Left colon (tissue), 2 donors: ENCODE measurements at regions not wholly inside any gene's neighbourhood (a gene's known extent, or its start where the extent isn't known, plus 50 kb on each side); places are given as distances from the start of the nearest gene placed in this dataset.
"Not testable (repeated sequence)": the region's sequence is repeated elsewhere in the genome, so short reads cannot be mapped to it uniquely, and the experiment has no call there.

Experiments
- ATAC-seq: fragments of 200-7000 bp; cut with Tn5 transposase; one replicate; pipeline ENCODE4 v1.9.1; 2020; ENCODE audit warnings: mild to moderate bottlenecking, moderate library complexity
- DNase-seq, 2 donors: peaks; one replicate each; pipeline ENCODE4 v3.0.0-alpha.2; 2020
- intact Hi-C, 2 donors: fragments of 100-400 bp; cut with DNase I in 1 of 2; cut with micrococcal nuclease in 1 of 2; formaldehyde crosslinking; loops; one replicate each; pipeline versions ENCODE4 v1.11.2 to v1.14.0; 2022; cut with DNase I, micrococcal nuclease
- donor health status: DM: no; HTN: no; CAD: no.
- donor health status: DM: yes; HTN: yes; CAD: no.

DNA sequence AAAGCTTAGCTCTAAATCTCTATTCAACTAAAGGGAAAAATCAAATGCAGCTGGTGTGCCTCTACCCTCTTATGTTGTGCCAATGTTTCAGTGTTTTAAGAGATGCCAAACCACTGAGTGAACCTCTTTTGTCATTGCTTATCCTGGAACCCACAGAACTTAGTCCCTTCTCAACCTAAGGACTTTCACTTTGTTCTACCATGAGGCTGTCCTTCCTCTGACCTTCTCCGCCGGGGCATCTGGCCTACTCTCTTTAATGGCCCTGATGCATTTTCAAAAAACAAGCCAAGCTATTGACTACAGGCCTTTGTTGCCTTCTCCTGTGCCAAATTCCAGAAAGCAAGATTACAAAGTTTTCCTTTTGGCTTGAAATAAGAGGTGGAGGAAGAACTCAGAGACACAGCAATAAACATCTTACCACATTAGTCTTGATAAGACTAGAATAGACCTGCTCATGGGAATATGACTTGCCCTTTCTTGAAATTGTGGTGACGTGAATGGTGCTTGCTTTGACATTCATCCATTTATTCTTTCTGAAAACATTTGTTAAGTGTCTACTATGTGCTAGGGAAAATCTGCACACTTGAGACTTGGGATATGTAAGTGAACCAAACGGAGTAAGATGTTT lies 253.2 kb upstream of the SMIM30 start:
- ATAC-seq (no peak), DNase-seq (no peak)
- intact Hi-C loops: no loop called here

DNA sequence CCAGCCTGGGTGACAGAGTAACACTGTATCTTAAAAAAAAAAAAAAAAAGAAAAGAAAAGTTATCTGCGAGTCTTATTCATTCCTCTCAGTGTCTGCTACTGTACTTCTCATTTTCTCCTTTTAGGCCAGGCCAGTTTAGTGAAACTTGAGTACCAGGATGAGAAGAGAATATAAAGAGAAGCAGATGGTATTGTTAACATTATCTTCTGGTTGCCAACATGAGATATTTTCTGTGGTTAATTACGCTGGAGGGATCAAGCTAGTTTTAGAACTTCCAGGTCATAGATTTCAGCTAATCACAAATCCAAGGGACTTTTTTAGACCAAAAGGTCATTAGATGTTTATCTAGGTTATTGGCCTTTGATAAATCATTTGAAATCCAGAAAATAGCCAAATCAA lies 252.6 kb upstream of the SMIM30 start:
- DNase-seq: no peak
- intact Hi-C loops: no loop called here
- no peak for ATAC-seq

DNA sequence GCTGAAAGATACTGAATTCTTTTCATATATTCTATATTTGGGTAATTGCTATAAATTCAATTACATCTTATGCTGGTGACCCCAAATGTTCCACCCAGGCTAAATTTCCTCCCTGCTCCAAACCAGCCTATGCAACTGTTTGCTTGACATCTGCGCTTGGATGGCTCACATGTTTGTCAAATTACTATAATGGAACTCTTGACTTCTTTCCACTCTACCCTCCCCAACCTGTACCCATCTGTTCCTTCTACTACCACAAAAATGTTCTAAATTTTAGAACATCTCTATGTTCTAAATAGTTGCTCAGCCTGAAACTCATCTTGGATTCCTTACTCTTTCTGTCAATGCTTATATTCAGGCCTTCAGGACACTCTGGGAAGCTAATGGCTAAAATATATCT lies 249.9 kb upstream of the SMIM30 start:
- intact Hi-C loops: no loop called here
- no peak for DNase-seq
- ATAC-seq: no peak

DNA sequence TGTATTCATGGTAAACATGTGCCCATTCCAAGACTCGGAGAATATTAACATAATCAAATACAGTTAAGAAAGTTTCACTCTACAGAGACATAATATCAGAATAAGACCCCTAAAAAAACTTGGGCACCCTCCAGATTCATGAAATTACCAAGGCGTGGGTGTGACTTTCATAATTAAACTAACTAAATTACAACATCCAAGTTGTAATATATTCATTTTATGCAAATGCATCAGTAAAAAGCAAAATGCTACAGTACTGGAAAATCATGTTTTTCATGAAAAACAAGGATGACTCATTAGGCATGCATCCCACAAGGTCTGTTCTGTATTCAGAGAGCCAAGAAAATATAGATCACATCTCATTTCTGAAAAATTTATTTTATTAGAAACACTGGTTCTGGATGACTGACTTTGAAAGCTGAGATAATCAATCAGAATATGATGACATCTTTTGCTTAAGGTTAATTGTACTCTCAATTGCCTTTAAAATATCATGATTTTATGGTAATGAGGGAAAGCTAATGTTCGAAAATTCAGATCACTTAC lies 248.8 kb upstream of the SMIM30 start:
- ATAC-seq (no peak), DNase-seq (no peak)
- intact Hi-C loops: no loop called here

DNA sequence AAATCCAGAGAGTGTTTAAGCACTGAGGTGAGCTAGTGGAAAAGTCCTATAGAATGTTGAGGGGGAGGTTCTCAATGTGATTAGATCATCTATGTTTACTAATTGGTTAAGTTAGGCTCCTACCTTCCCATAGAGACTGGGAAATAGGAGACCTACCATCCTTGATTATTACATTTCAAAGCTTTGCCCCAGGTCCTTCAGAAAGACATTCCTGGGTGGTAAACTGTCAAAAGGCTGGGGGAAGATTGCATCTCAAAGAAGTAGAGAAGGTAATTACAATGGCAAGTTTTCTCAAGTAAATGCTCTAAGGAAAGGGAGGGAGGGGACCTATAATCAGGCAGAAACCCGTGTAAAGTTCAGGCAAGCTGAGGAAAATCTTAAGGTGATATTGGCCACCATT lies 247.8 kb upstream of the SMIM30 start:
- intact Hi-C loops: no loop called here
- ATAC-seq (no peak), DNase-seq (no peak)

DNA sequence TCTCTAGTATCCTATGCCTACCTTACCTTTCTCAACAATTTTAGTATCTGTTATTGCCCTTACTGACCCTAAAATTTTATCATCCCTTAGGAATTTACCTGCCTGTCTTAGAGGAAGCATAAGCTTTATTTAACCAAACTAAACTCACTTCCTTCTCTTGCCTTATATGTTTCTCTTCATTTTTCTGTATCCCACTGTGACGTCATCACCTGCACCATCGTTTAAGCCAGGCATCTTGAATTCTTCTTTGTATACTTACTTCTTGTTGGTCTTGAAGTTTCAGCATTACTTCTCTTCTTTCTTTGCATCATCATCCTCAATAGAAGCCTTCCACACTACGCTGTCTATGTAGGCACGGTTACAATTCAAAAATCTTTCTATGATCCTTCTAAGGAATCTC lies 231.0 kb upstream of the SMIM30 start:
- DNase-seq: no peak
- intact Hi-C loops: no loop called here

DNA sequence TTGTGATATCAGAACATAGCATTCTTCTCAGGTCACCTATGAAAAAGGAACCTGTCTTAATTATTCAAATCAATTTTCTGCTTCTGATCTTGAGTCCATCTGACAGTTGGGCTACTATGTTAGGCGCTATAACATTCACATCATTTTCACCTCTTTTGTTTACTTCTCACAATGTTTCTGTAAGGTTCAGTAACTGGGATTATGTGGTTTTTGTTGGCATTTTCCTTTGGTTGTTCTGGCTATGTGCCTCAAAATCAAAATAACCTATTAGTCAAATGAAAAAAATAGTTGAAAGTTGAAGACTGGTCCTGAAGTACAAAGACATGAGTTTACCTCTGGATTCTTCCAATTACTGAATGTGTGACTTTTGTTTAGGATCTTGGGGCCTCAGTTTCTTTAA lies 221.3 kb upstream of the SMIM30 start:
- intact Hi-C loops: no loop called here
- DNase-seq (no peak), ATAC-seq (no peak)

More for the DNA sequence above, 231.0 kb upstream of the SMIM30 start:
- ATAC-seq: no peak

DNA sequence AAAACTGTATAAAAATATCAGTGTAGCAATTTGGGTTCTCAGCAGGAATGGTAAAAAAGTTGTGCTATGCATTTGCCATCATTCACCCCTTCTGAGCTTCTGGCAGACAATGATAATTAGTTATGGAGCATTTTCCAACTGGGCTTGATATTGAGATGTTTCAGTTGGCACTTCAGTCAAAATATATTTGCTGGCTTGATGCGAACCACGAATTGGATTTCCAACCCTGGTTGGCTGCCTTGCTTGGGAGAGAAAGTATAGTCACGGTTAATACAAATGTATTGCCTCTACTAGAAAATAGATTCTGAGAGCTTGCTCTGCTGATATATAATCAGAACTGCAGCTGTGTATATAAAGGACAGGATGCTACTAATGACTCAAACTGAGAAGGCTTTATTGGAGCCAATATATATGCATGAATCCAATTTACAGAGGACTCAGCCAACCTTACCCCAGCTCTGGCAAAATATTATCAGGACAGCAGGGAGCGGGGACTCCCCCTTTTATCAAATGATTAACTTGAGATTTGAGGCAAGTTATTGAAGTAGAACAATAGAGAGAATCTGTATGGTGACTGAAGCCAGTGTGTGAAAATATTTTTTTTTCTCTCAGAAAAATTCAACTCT lies 219.8 kb upstream of the SMIM30 start:
- DNase-seq (no peak), ATAC-seq (no peak)
- intact Hi-C loops: no loop called here

DNA sequence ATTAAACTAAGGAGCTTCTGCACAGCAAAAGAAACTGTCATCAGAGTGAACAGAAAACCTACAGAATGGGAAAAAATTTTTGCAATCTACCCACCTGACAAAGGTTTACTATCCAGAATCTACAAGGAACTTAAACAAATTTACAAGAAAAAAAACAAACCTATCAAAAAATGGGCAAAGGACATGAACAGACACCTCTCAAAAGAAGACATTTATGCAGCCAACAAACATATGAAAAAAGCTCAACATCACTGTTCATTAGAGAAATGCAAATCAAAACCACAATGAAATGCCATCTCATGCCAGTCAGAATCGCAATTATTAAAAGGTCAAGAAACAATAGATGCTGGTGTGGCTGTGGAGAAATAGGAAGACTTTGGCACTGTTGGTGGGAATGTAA lies 218.5 kb upstream of the SMIM30 start:
- DNase-seq, intact Hi-C loops, ATAC-seq: not testable (repeated sequence)

DNA sequence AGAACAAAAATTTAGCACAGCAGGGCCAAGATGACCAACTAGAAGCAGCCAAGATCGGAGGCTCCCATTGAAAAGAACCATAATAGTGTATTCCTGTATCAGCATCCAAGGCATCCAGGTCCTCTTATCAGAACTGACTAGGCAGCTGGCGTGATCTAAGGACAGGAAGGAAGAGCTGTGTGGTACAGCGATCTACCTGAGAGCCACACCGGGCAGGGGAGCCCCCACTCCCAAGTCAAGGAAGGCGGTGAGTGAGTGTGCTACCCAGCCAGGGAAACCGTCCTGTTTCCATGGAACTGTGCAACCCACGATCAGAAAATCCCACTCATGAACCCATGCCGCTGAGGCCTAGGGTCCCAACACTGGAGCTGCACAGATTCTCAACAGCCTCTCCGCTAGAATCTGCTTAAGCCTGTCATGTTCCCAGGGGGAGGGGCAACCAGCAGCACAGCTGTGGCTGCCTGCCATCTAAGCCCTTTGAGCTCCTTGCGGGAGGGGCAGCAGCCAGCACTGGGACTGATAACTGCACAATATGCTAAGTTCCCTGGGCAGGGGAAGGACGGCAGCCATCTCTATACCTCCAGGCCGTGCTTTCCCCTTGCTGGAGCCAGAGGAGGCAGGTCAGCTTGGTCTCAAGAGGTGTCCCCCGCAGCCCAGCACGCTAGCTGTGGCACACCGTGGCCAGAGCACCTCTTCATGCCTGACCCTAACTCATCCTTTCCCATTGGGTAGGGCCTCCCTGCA lies 213.0 kb upstream of the SMIM30 start:
- intact Hi-C loops: no loop called here
- ATAC-seq: no peak
- no peak for DNase-seq

DNA sequence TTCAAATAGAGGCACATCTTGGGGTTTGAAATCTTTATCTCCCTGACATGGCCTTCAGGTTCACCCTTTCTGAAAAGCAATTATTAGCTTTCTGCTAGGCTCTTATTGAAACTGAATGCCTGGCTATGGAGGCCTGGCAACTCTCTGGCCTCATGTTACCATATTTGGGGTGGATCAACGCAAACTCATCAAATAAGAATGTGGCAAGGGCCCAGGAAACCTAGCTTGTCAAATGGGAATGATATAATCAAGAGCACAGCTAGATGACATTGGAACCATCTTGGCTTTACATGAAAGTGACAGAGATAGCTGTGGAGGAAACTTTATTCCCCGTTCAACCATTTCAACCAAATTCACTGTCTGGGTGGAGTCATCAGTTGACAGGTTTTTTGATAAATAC lies 202.8 kb upstream of the SMIM30 start:
- intact Hi-C loops: no loop called here
- DNase-seq (no peak), ATAC-seq (no peak)

DNA sequence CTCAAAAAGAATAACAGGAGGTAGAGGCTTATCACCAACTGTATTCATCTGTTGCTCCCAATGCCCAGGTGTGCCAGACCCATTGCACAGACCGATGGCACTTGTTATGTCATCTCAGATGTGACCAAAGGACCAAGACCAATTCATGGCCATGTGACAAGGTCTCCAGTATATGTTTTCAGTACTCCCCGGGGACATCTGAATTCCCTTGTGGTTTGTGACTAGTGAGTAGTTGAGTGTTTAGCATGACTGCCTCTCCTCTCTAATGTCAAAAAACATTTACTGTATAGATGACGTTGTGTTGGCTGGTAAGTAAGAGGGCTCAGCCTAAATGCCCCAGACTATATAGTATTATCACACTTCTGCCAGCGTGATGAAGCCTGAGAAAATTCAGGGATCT lies 202.1 kb upstream of the SMIM30 start:
- ATAC-seq (no peak), DNase-seq (no peak)
- intact Hi-C loops: no loop called here

DNA sequence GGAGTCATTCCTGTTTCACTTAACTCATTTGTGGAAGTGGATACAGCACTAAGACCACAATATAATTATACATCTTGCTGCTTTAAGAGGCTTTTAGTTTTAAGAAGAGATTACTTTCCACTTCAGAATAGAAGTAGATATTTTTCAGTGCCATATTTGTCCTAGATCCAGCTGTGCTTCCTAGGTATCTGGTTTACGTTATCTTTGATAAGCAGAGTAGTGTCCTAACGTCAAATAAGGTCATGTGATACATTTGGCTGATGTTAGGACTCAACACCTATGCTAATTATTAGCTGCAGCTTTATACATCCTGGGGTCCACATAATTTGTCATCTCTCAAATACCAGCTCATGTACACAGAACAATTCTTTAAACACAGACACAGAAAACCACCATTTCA lies 196.2 kb upstream of the SMIM30 start:
- intact Hi-C loops: no loop called here
- DNase-seq: no peak
- no peak for ATAC-seq

DNA sequence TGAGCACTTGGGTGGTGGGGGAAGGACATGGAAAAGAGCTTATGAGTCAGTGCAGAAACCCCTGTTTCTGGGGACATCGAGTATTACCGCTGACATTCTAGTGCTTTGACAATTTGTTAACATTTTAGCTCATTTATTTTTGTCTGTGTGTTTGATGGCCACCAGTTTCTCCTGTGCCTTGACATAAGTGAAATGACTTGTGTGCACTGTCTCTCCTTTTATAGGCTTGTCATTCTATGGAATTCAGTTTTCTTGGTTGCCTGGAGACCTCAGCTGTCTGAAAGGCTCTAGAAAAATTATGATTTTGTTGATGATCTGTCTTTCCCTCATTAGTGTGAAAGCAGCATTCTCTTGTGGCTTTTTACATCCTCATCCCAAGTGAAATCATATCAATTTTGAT lies 190.0 kb upstream of the SMIM30 start:
- intact Hi-C loops: no loop called here
- no peak for ATAC-seq
- DNase-seq: no peak

DNA sequence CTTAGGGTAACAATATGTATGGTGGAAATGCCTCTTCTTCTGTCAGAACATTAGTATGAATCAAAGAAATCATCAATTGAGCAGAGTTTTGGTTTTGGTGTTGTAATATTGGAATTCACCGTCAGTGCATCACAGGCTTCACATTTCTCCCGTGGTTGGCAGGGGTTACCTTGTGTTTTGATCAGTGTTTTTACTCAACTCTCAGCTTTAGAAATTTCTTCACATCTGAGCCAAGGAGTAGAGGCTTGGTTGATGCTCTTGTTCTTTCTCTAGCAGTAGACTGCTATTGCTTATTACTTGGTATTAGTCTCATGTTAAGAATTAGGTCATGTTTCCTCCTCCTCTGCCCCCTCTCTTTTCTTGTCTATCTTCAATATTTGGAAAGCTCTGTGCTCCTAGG lies 188.8 kb upstream of the SMIM30 start:
- intact Hi-C loops: no loop called here
- ATAC-seq (no peak), DNase-seq (no peak)

DNA sequence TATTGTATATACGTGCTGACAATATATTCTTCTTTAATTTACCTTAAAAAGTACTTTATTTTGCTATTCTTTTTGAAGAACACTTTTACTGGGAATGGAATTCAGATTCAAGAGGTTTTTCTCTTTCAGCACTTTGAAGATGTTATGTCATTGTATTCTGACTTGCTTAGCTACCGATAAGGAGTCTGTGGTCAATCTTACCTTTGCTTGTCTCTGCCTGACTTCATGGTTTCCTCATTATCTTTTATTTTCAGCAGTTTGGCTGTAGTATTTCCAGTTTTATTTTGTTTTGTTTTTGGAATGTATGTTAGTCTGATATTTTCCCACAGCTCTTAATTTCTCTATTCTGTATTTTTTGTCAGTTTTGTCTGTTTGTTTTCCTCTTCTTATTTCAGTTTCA lies 187.9 kb upstream of the SMIM30 start:
- intact Hi-C loops: no loop called here
- no peak for ATAC-seq

DNA sequence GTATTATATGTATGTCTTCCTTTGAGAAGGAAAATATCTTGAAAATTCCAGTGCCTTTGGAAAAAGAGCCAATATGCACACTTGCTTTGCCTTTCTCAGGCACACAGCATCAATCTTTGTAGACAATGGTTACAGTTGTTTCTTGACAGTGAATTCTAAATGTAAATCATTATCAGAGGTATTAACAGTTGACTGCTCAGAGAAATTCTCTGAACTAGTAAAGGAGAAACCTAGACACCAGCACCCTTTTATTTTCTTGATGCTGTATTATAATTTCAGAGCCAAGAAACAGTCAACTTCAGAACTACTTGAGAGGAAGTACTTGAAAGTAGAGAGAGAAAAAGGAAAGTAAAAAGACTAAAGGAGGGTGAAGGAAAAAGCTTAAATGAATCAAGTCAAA lies 185.8 kb upstream of the SMIM30 start:
- no peak for ATAC-seq
- no peak for DNase-seq
- intact Hi-C loops: no loop called here

More for the DNA sequence above, 187.9 kb upstream of the SMIM30 start:
- DNase-seq: no peak

DNA sequence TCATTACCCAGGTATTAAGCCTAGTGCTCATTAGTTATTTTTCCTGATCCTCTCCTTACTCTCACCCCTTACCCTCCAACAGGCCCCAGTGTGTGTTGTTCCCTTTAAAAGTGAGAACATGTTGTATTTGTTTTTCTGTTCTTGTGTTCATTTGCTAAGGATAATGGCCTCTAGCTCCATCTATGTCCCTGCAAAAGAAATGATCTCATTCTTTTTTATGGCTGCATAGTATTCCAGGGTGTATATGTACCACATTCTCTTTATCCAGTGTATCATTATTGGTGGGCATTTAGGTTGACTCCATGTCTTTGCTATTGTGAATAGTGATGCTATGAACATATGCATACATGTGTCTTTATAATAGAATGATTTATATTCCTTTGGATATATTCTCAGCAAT lies 185.0 kb upstream of the SMIM30 start:
- intact Hi-C loops, DNase-seq, ATAC-seq: not testable (repeated sequence)

DNA sequence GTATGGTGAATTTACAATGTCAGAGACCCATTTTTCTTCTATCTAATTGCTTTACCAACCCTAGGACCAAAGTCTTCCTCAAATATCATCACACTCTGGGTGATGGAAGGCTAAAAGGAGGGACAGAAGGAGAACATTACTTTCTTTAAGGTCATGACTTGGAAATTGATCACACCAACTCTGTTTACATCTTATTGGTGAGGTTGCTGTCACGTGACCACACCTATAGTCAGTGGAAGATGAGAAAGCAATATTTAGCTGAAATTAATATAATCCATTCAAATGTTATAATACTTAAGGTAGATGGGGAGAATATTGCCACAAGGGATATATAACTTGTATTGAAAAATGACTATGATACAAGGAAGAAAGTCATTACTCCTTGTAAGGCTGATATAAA lies 183.6 kb upstream of the SMIM30 start:
- DNase-seq (no peak), ATAC-seq (no peak)

DNA sequence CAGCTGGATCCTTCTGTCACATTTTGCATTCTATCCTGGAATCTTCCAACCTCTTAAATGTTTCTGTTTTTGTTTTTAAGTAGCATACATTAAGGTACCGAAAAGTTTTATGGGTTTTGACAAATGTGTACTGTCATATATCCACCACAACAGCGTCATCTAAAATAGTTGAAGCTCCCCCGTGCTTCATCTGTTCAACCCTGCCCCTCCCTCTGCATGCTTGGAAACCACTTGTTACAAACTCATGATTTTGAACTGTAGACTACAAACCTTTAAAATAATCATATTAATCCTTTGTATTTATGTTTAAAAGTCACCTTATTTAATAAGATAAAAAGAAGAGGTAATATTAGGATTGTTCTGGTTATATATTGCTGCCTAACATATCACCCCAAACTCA lies 182.8 kb upstream of the SMIM30 start:
- intact Hi-C loops: no loop called here
- DNase-seq (no peak), ATAC-seq (no peak)

More for the DNA sequence above, 183.6 kb upstream of the SMIM30 start:
- intact Hi-C loops: no loop called here
